Activated CD4-positive, alpha-beta T cell treated with anti-CD3 and anti-CD28 coated beads, Interleukin-2, Interleukin-4, amounts not matched to agents 100 ng/mL and 50 ng/mL, durations not matched to agents 16 hours and 8 hours (primary cell): ENCODE measurements at regions not wholly inside any gene's neighbourhood (a gene's known extent, or its start where the extent isn't known, plus 50 kb on each side); places are given as distances from the start of the nearest gene placed in this dataset.
A peak's percentile ranks its signal among the peaks of the same experiment; 100 is the strongest.

Experiments used
- DNase-seq: peaks from one replicate; pipeline ENCODE4 v3.0.0-alpha.2; 2020; ENCODE audit warnings: low spot score

DNA sequence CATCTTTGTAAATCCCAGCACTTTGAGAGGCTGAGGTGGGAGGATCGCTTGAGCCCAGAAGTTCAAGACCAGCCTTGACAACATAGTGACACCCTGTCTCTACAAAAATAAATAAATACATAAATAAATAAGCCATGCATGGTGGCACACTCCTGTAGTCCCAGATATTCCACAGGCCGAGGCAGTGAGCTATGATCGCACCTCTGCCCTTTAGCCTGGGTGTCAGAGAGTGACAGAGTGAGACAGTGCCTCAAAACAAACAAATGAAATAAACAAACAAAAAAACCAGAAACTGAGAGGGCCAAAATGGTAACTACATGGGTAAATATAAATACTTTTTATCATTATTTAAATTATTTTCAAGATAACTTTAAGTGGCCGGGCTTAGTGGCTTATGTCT is 445.4 kb downstream of the ZIC1 start:
- DNase-seq, result no peak

DNA sequence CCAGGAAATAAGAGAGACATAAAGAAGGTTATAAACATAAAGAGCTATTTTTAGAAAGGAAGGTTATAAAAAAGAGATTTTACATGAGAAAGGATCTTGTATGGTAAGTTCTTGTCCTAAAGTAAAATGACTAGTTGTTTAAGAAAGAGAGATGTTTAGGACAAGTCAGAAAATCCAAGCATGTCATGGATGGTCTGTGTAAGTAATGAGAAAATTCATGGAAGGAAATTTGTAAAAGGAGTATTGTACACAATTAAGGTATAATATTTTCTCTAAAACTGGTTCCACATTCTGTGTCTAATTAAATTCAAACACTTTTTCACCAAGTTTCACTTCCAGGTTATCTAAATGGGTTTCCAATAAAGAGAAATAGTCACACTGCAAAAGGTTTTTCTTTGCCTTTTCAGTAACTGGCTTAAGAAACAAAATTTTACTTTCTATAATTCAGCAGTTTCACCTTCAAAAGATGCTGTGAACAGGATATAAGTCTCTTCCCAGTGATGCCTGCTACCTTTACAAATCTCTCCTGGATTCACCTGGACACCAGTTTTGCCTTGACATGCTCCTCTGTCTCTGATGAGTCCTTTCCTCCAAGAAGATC is 455.7 kb downstream of the ZIC1 start:
- DNase-seq, result no peak

GRCh38 chr3:147866561-147866960 is 457.4 kb downstream of the ZIC1 start:
- no peak for DNase-seq

- DNase-seq, result no peak
These were observed 463.4 kb downstream of the ZIC1 start for GRCh38 chr3:147872568-147872967.

DNA sequence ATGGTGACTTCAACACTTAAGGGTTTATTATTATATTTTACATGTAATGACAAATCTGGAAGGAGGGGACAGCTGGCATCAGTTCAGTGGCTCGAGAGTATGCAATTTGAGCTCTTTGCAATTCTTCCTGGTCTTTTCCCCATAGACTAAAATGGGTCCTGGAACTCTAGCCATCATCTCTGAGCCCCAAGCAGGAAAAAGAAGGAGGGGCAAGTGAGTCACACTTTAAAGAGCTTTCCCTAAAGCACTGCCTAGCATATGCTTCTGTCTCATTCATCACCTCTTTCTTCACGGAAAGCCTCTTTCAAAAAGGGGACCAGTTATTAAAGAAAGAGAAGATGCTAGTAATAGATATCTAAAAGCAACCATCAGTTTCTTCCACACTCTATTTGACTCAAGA is 466.3 kb downstream of the ZIC1 start:
- DNase-seq, result no peak

GRCh38 chr3:147881933-147882332 is 472.8 kb downstream of the ZIC1 start:
- DNase-seq, result no peak

DNA sequence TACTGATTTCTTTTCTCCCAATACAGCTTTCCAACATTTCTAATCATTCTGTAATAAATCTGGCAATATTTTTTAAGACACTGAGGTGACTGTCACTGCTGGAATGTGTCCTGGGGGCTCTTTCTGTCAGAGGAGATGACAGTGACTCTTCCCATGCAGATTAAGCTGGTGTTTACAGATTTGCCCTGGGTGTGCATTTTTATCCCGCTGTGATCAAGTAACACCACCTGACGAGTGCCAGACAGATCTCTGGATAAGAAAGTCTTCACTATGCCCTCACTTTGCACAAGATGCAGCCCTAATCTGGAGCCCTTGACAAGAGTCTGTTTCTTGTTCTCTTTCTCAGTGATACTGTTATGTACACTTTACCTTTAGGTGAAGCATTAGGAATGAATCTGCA is 477.7 kb downstream of the ZIC1 start:
- DNase-seq, result no peak

DNA sequence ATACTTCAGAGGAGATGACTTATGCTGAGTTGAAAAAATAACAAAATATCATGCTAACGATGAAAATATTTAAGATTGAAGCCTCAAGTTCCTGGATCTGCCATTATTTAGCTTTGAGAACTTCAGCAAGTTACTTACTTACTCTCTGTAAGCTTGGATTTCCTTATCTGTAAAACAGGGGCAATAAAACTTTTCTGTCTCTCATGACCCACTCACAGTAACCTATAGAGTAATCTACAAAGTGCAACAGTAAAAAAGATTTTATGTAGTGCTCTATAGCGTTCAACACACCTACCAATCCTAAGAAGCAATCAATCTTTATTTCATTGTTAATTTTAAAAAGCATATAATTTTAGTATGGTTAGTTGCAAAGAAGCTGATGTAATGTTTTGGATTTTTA is 478.6 kb downstream of the ZIC1 start:
- no peak for DNase-seq

DNA sequence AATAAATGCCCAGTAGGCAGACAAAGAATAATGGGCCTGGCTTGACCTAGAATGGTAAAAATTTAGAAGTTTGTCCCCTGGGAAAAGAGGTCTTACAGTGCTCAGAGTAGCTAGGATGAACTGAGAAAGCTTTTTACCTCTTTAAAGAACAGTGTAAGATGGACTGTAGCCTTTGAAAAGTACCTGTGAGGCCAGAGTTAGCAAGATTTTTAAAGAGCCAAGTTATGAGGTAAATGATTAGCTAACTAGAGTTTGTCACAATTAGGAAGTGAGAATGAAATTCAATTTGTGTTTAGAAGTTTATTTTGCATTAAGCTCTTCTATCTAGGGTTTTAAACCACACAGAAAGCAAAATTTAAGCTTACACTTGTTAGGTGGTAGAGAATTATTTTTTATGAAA is 480.9 kb downstream of the ZIC1 start:
- DNase-seq, result no peak

GRCh38 chr3:147895509-147895908 is 486.3 kb downstream of the ZIC1 start:
- no peak for DNase-seq

GRCh38 chr3:147900851-147901250 is 491.7 kb downstream of the ZIC1 start:
- no peak for DNase-seq

GRCh38 chr3:147903026-147903425 is 493.9 kb downstream of the ZIC1 start:
- DNase-seq, result no peak

- DNase-seq, result no peak
These were observed 495.3 kb downstream of the ZIC1 start for GRCh38 chr3:147904421-147904820.

DNA sequence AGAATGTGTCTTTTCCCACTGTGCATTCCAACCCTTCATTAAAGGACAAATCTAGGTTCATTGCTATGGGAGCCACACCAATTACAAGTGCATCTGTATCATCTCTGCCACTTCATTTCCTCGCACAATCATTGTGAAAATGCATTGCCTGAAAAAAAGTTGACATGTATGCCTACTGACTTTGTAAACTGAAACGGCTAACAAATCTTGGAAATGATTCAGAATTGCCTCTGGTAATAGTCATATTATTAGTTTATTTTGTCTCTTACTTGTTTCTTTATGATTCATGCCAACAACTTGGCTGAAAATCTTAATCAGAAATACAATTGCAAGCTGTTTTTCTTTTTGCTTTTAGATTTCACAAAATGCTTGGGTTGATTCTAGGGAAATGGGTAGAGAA is 497.1 kb downstream of the ZIC1 start:
- DNase-seq, result peak; percentile 43

GRCh38 chr3:147914532-147914931 is 505.4 kb downstream of the ZIC1 start:
- DNase-seq, result no peak

DNA sequence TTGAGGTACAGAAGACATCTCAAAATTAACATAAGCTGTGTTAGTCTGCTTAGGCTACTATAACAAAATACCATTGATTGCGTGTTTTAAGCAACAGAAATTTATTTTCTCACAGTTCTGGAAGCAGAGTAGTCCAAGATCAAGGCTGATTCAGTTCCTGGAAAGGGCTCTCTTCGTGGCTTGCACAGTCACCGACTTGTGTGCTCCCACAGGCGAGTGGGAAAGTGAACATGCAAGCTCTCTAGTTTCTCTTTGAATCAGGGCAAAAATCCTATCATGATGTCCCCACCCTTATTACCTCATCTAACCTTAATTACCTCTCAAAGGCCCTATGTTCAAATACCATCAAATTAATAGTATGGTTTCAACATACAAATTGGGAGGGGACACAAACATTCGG is 505.9 kb downstream of the ZIC1 start:
- no peak for DNase-seq

DNA sequence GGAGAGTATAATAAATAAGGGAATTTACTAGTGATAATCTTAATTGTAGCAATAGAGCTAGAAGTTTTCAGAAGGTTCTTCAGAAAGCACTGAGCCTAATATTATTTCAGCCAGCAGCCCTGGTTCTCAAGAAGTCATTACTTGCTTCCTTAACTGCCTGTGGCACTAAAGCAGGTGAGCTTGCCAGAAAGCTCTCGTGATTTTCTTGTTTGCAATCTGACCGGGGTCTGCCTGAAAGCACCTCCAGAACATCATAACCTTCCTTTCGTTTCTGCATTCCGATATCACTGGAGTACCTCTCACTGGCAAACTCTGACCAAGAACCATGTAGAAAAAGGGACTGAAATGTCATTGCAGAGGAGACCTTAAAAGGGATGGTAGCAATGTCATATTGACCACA is 510.3 kb downstream of the ZIC1 start:
- no peak for DNase-seq

- DNase-seq, result no peak
These were observed 511.9 kb downstream of the ZIC1 start for GRCh38 chr3:147921051-147921450.

DNA sequence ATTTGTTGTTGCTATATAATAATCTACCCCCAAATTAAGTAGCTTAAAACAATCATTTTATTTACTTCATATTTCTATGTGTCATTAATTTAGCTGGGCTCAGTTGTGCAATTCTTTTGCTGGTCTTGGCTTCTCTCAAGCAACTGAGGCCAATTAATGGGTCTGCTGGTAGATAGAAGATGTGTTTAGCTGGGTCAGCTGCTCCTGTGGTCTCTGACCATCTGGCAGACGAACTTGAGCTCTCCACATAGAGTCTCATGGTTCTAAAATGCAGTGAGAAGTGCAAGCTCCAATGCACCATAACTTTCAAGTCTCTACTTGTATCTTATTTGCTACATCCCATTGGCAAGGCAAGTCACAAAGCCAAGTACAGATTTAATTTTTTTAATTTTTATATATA is 515.6 kb downstream of the ZIC1 start:
- DNase-seq, result no peak

DNA sequence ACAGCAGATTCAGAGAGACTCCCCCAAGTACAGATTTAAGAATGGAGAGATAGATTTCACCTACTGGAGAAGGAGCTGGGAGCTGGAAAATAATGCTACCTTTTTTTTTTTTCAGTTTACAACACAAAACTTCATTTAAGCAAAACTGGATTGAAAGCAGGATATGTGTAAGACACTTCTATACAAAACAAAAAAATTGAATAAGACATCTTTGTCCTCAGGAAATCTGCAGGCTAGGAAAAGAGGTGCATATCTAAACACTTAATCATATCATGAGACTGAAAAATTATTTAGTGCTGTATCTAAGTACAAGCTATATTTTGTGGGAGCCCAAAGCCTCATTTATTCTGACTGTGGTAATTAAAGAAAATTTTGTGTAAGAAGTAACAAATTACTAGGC is 516.1 kb downstream of the ZIC1 start:
- no peak for DNase-seq

DNA sequence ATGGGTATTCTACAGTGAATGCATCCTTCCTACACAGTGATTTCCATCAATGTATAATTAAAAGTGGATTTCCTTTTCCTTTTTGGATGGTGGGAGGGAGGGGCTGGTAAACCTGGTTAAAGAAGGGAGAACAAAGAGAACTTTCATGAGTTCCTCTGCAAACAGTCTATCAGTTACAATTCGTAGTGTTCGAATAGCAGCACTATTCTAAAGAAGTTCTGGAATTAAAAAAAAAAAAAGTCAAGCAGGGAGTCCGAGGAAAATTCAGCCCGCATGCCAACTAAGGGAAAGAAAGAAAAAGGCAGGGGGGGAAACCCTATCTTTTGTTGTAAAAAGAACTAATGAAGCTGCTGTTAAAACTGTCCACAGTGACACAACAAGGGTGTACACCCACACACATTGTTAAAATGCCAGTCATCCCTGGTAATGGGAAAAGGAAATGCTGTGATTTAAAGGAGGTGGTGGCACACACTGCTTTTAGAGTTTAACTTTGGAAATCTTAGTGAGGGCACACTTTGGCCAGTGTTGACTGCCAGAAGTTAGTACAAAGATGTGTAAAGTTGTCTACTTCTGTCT is 521.2 kb downstream of the ZIC1 start:
- no peak for DNase-seq

DNA sequence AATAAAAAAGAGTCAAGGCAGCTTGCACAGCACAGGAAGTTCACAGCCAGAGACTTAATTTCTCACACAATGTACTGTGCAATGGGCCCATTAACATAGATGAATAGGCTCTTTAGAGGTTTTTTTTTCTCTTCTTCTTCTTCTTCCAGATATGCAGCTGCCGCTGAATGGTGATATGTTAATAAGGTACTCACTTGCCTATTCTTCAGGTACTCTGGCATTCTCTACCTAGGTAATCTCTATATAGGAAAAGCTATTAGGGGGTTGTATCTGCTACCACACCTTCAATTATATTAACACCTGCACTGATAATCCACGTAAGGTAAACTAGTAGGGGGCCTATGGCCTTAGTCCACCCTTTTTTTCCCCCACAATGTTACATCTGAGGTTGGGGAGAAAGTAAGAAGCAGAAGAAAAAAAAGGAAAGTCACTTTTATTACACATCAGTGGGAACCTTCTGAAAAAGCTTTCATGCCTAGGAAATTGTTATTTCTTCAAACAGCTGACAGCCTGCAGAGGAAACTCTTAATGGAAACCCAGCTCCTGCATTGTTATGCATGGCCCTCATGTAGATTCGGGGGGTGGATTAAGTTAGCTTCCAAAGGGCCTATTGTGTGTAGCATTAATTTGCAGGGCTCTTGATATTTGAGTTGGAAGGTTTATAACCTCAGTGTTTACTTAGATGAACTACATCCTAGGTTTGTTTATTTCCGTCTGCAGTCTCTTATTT is 525.5 kb downstream of the ZIC1 start:
- no peak for DNase-seq

- DNase-seq, result no peak
These were observed 528.2 kb downstream of the ZIC1 start for GRCh38 chr3:147937341-147937740.

DNA sequence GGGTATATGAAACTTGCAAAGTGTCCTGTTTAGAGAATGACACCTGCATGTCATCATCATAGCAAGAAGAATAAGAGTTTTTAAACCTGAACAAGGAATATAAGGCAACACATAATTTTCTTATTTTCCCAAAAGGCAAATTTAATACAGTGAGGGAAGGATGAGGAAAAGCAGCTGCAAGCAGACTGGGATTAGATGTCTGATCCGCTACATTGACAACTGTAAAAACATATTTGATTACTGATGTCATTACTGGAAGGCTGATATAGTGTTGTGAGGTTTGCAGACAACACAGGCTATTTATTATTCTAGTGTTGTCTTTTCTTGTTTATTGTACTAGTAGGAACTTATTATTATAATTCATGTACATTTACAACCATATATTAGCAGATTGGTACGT is 528.7 kb downstream of the ZIC1 start:
- DNase-seq, result no peak
